ENCODE measurements at regions not wholly inside any gene's neighbourhood (a gene's known extent, or its start where the extent isn't known, plus 50 kb on each side); places are given as distances from the start of the nearest gene placed in this dataset.

GRCh38 chr6:4327841-4328240 is 192.5 kb upstream of the ECI2 start:
- DNase-seq (ENCODE audit: low read depth) = no peak

- no peak for DNase-seq (ENCODE audit: low read depth)
Observed at GRCh38 chr6:4324746-4325145, 189.4 kb upstream of the ECI2 start.

- no peak for DNase-seq (ENCODE audit: low read depth)
Observed at GRCh38 chr6:4323322-4323721, 187.9 kb upstream of the ECI2 start.

- DNase-seq (ENCODE audit: low read depth) = no peak
Observed at GRCh38 chr6:4322846-4323309, 187.5 kb upstream of the ECI2 start.

- DNase-seq (ENCODE audit: low read depth) = no peak
Observed at GRCh38 chr6:4322134-4322845, 186.9 kb upstream of the ECI2 start.

- no peak for DNase-seq (ENCODE audit: low read depth)
Observed at GRCh38 chr6:4320860-4321259, 185.5 kb upstream of the ECI2 start.

- DNase-seq (ENCODE audit: low read depth) = no peak
Observed at GRCh38 chr6:4319981-4320683, 184.8 kb upstream of the ECI2 start.

GRCh38 chr6:4318321-4318720 is 182.9 kb upstream of the ECI2 start:
- DNase-seq (ENCODE audit: low read depth) = no peak

- no peak for DNase-seq (ENCODE audit: low read depth)
Observed at GRCh38 chr6:4316867-4317400, 181.6 kb upstream of the ECI2 start.

GRCh38 chr6:4314201-4314707 is 178.9 kb upstream of the ECI2 start:
- DNase-seq (ENCODE audit: low read depth) = no peak

GRCh38 chr6:4313044-4313686 is 177.8 kb upstream of the ECI2 start:
- DNase-seq (ENCODE audit: low read depth) = no peak

- no peak for DNase-seq (ENCODE audit: low read depth)
Observed at GRCh38 chr6:4311976-4312860, 176.8 kb upstream of the ECI2 start.

- no peak for DNase-seq (ENCODE audit: low read depth)
Observed at GRCh38 chr6:4309540-4309939, 174.2 kb upstream of the ECI2 start.

- no peak for DNase-seq (ENCODE audit: low read depth)
Observed at GRCh38 chr6:4308364-4308763, 173.0 kb upstream of the ECI2 start.

GRCh38 chr6:4304927-4305455 is 169.6 kb upstream of the ECI2 start:
- DNase-seq (ENCODE audit: low read depth) = no peak

GRCh38 chr6:4303638-4304037 is 168.3 kb upstream of the ECI2 start:
- DNase-seq (ENCODE audit: low read depth) = no peak

GRCh38 chr6:4302524-4302923 is 167.1 kb upstream of the ECI2 start:
- no peak for DNase-seq (ENCODE audit: low read depth)

- DNase-seq (ENCODE audit: low read depth) = no peak
Observed at GRCh38 chr6:4301871-4302270, 166.5 kb upstream of the ECI2 start.

GRCh38 chr6:4300917-4301316 is 165.5 kb upstream of the ECI2 start:
- no peak for DNase-seq (ENCODE audit: low read depth)

- DNase-seq (ENCODE audit: low read depth) = no peak
Observed at GRCh38 chr6:4299476-4299875, 164.1 kb upstream of the ECI2 start.

- no peak for DNase-seq (ENCODE audit: low read depth)
Observed at GRCh38 chr6:4297348-4297747, 162.0 kb upstream of the ECI2 start.

Data from forelimb muscle (tissue), 1 donor.